Prostate gland (tissue), 2 donors: ENCODE measurements at regions not wholly inside any gene's neighbourhood (a gene's known extent, or its start where the extent isn't known, plus 50 kb on each side); places are given as distances from the start of the nearest gene placed in this dataset.
A peak's percentile ranks its signal among the peaks of the same experiment; 100 is the strongest.

Source experiments
- DNase-seq: peaks from one replicate; pipeline ENCODE4 v3.0.0-alpha.2; 2019; ENCODE audit warnings: low spot score
- H3K27ac ChIP-seq, 2 donors: fragments of 200-600 bp; sonication (generic); 2 replicates each; pipeline ENCODE4 v1.5.1; 2017 to 2019
- H3K27me3 ChIP-seq: fragments of 200-600 bp; sonication (generic); replicated peaks from 2 replicates; pipeline ENCODE4 v1.5.1; 2019; ENCODE audit not compliant: insufficient read depth
- H3K36me3 ChIP-seq, 2 donors: fragments of 200-600 bp; sonication (generic); 1 replicate in 1 of 2; 2 replicates in 1 of 2; pipeline versions ENCODE4 v1.5.1 to v1.8.1; 2017 to 2019
- H3K4me1 ChIP-seq: fragments of 200-600 bp; sonication (generic); replicated peaks from 2 replicates; pipeline ENCODE4 v1.5.1; 2019
- H3K4me3 ChIP-seq, 2 donors: fragments of 200-600 bp; sonication (generic); 2 replicates each; pipeline ENCODE4 v1.5.1; 2017 to 2019
- H3K9me3 ChIP-seq: fragments of 200-600 bp; sonication (generic); 2 replicates; pipeline ENCODE4 v1.5.1; 2017
- POLR2A ChIP-seq: fragments of 450-650 bp; IDR thresholded peaks from one replicate; pipeline ENCODE4 v1.6.1; 2016; ENCODE audit warnings: antibody characterized with exemption, mild to moderate bottlenecking
- POLR2AphosphoS5 ChIP-seq: sonication (generic); formaldehyde crosslinking; IDR thresholded peaks from one replicate; pipeline ENCODE4 v1.6.1; 2017; ENCODE audit warnings: antibody characterized with exemption
- WGBS: methylation state at CpG from one replicate; pipeline ENCODE4 v1.1.5; 2018; 5-methylcytosine and 5-hydroxymethylcytosine counted together
- intact Hi-C: fragments of 100-400 bp; cut with DNase I; formaldehyde crosslinking; loops from one replicate; pipeline ENCODE4 v1.14.2; 2022
- TF ChIP-seq, protein P1 (sequence below), 4 experiments: fragments of 200-600 bp in 2 of 4; fragments of 450-650 bp in 2 of 4; sonication (generic) in 2 of 4; IDR thresholded peaks; 1 replicate in 3 of 4; 2 replicates in 1 of 4; pipeline ENCODE4 v1.5.1; 2016 to 2019; ENCODE audit warnings: antibody characterized with exemption in 4 of 4, mild to moderate bottlenecking in 2 of 4, moderate library complexity in 2 of 4

DNA sequence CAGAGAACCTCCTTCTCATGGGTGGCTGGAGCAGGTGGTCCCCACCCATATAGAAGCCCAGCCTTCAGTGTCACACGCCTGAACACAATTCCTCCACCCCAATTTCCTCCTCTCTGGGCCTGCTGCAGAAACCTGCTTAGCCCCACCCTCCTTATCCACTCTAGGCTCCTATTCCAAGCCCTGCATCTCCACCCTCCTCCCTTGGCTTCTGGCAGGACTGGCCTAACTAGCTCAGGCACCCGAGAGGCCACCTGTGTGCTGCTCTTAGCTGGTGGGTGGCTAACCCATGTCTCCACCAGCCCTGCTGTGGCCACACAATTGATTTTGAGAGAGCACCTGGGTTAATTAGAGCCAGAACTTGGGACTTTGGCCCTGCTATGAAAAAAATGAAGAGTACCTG lies 77.3 kb upstream of the ATP10B start:
- Histone ChIP-seq H3K27ac (no peak overlapping the region), H3K36me3 (no peaks in the 10 kb centered on the region), H3K4me3 (no peak overlapping the region), H3K9me3 (no peaks in the 10 kb centered on the region), H3K4me1 (no peaks in the 10 kb centered on the region), H3K27me3 (no peaks in the 10 kb centered on the region)
- intact Hi-C loops: no loop called here
- TF ChIP-seq, protein P1, sequence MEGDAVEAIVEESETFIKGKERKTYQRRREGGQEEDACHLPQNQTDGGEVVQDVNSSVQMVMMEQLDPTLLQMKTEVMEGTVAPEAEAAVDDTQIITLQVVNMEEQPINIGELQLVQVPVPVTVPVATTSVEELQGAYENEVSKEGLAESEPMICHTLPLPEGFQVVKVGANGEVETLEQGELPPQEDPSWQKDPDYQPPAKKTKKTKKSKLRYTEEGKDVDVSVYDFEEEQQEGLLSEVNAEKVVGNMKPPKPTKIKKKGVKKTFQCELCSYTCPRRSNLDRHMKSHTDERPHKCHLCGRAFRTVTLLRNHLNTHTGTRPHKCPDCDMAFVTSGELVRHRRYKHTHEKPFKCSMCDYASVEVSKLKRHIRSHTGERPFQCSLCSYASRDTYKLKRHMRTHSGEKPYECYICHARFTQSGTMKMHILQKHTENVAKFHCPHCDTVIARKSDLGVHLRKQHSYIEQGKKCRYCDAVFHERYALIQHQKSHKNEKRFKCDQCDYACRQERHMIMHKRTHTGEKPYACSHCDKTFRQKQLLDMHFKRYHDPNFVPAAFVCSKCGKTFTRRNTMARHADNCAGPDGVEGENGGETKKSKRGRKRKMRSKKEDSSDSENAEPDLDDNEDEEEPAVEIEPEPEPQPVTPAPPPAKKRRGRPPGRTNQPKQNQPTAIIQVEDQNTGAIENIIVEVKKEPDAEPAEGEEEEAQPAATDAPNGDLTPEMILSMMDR (IDR thresholded peaks at IDR 0.05): no peak
- TF ChIP-seq POLR2A (no peak), POLR2AphosphoS5 (no peak)
- DNase-seq: no peak
- WGBS: 65% methylated on average over 2 of the region's 2 CpGs

DNA sequence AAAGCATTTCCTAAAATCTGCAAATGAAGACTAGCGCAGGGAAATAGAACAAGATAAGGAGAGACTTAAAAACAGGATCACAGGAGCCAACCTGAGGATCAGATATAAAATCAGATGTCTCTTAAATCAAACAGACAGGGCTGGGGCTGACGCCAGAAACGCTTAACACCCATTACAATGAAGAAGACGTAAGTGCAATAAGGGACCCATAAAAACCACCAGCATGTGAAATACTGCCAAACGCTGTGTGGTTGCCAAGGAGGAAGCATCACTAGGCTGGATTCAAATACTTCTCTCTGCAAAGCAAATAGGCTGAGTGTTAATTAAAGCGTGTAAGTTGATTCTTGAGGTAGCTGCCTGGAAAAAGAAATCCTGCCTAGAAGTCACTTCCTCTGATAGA lies 74.4 kb upstream of the ATP10B start:
- intact Hi-C loops: no loop called here
- DNase-seq: peak; percentile 84
- no peak overlapping the region for H3K27ac ChIP-seq
- H3K4me3 ChIP-seq: no peak overlapping the region
- WGBS: under 1% methylated on average over 6 of the region's 6 CpGs
- H3K36me3 ChIP-seq: no peaks in the 10 kb centered on the region
- TF ChIP-seq POLR2AphosphoS5 (peak; percentile 83), POLR2A (no peak)
- TF ChIP-seq, protein P1 (IDR thresholded peaks at IDR 0.05): no peak
- no peaks in the 10 kb centered on the region for H3K4me1 ChIP-seq
- no peaks in the 10 kb centered on the region for H3K27me3 ChIP-seq
- no peaks in the 10 kb centered on the region for H3K9me3 ChIP-seq

- TF ChIP-seq, protein P1 (IDR thresholded peaks at IDR 0.05): no peak
- TF ChIP-seq POLR2AphosphoS5: no peak
- no peak for TF ChIP-seq POLR2A
- H3K27ac ChIP-seq: no peak overlapping the region
- intact Hi-C loops: no loop called here
- H3K4me3 ChIP-seq: no peak overlapping the region
- H3K4me1 ChIP-seq: no peaks in the 10 kb centered on the region
- no peak for DNase-seq
- H3K9me3 ChIP-seq: no peaks in the 10 kb centered on the region
- WGBS: 62% methylated on average over 6 of the region's 6 CpGs
- no peaks in the 10 kb centered on the region for H3K27me3 ChIP-seq
- H3K36me3 ChIP-seq: no peaks in the 10 kb centered on the region
Observed at GRCh38 chr5:160925281-160925680, 73.3 kb upstream of the ATP10B start.

DNA sequence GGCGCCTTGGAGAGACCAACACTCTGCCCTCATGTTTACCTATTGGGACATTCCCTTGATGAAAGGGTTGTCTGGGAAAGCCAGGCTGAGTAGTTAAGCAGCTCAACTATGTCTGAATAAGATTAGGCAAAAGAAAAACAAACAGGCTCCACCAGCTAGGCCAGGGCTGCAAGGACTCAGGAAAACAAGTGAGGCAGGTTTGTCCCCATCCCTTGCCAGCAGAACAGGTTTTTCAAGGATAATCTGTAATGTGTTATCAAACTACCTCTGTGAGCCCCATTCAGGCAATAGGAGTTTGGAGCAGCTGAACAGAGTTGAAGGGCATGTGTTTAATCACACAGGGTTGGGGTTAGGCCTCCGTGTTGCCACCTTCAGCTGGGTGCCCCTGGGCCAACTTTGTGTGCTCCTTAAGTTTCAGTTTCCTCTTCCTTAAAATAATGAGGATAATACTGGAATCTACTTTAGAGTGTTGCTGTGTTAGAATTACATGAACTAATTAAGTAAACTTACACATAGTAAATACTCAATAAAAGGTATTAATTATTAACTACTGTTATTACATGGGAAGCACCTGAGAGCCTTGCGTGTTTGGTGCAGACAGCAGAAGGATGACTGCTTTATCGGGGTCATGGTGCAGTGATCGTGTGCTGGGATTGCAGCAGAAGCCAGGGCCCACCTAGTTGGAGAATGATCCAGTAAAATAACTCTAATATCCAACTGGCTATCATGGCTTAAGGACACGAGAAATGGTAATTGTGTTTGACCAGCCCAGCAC lies 72.1 kb upstream of the ATP10B start:
- DNase-seq: peak; percentile 84
- no peaks in the 10 kb centered on the region for H3K27me3 ChIP-seq
- intact Hi-C loops: no loop called here
- H3K36me3 ChIP-seq: no peaks in the 10 kb centered on the region
- H3K4me3 ChIP-seq: no peak overlapping the region
- TF ChIP-seq POLR2A: no peak
- TF ChIP-seq POLR2AphosphoS5: peak; percentile 92
- 78% methylated on average over 6 of the region's 6 CpGs for WGBS
- no peaks in the 10 kb centered on the region for H3K4me1 ChIP-seq
- no peaks in the 10 kb centered on the region for H3K9me3 ChIP-seq
- H3K27ac ChIP-seq: no peak overlapping the region

GRCh38 chr5:160923411-160923810 lies 71.4 kb upstream of the ATP10B start:
- Histone ChIP-seq H3K27me3 (no peaks in the 10 kb centered on the region), H3K9me3 (no peaks in the 10 kb centered on the region), H3K4me1 (no peaks in the 10 kb centered on the region), H3K36me3 (no peaks in the 10 kb centered on the region), H3K27ac (no peak overlapping the region), H3K4me3 (no peak overlapping the region)
- WGBS: 78% methylated on average over 7 of the region's 7 CpGs
- DNase-seq: no peak
- intact Hi-C loops: no loop called here
- no peak for TF ChIP-seq POLR2A
- TF ChIP-seq, protein P1 (IDR thresholded peaks at IDR 0.05): no peak
- no peak for TF ChIP-seq POLR2AphosphoS5
